ENCODE measurements at regions not wholly inside any gene's neighbourhood (a gene's known extent, or its start where the extent isn't known, plus 50 kb on each side); places are given as distances from the start of the nearest gene placed in this dataset.

GRCh38 chr22:48750282-48750681 is 1077.4 kb downstream of the BRD1 start:
- TF ChIP-seq CTCF (IDR thresholded peaks at IDR 0.05; ENCODE audit: insufficient read depth, low read length), result no peak
- TF ChIP-seq POLR2AphosphoS5 (IDR thresholded peaks at IDR 0.05; ENCODE audit: low read depth), result no peak
- TF ChIP-seq REST (IDR thresholded peaks at IDR 0.05; ENCODE audit: insufficient replicate concordance, low read depth), result no peak
- TF ChIP-seq GABPA (IDR thresholded peaks at IDR 0.05; ENCODE audit: low read depth), result no peak

Measured in HL-60 (cell line).